Cerebellar nuclear complex (tissue), 1 donor: ENCODE measurements at regions not wholly inside any gene's neighbourhood (a gene's known extent, or its start where the extent isn't known, plus 50 kb on each side); places are given as distances from the start of the nearest gene placed in this dataset.
"Not testable (repeated sequence)": the region's sequence is repeated elsewhere in the genome, so short reads cannot be mapped to it uniquely, and the experiment has no call there.

Experiments
- DNase-seq, 2 experiments: peaks; one replicate each; lab custom pipeline; 2025; lab: John Stamatoyannopoulos, UW

DNA sequence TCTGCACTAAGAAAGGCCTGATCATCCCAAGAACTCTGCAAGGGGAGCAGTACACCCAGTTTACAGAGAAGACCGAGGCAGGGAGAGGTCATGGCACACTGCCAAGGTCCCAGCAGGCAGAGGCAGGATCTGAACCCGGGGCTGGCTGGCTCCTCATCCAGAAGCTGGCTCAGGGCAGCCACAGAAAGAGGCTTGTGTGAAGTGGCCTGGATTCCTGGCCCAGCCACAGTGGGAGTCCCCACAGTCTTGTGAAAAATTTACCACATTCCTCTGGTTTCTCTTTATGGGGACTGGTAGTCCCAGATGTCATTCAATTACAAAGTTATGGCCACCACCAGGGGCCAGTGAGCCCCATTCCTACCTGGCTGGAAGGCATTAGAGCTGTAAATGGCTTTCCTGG, 440.5 kb downstream of the MIAT start:
- no peak for DNase-seq

DNA sequence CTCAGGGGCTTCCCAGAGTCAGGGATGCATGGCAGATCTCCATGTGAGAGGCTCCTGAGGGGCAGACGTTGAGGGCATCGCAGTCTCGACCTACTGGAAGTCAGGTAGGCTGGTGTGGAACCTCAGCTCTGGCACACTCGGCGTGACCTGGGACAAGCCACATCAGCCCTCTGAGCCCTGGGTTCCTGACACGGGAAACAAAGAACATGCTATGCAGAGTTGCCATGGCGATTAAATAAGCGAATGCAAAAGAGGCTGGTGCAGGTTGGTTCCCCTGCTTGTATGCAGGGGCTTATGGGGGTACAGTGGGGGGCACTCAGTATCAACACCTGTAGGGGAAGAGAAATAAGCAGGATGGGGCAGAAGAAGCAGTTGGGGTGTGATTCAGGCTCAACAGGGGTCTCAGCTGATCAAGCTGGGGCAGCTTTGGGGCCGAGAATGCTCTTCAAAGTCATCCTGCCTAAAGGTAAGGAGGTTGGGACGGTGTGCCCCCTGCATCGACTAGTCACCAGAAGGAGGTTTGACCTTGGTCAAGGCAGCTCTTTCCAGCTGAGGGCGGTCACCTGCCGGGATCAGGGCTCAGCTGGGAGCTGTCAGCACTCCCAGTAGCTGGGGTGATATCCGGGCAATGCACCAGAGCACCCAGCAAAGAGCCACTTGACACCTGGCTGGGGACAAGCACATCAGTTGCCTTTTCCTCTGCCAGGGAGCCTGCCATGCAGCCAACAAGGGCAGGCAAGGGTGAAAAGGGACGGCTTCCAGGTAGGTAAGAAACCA, 442.7 kb downstream of the MIAT start:
- no peak for DNase-seq

DNA sequence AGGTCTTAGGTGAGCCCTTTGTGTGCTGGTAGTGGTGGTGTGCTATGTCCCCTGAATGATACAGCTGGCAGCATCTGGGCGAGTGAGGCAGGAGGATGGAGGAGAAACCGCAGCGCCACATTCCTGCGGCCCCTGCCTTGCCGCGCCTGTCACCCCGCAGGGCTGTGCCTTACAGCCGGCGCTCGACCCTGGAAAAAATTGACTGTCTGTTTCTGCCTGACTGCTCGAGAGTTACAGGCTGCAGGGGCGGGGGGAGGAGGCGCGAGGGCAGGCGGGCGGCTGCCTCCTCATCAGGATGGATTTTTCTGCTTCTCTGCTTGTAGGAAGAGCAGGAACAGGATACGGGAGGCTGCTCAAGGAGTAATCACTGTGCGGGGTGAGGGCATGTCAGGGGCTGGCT, 443.4 kb downstream of the MIAT start:
- no peak for DNase-seq

DNA sequence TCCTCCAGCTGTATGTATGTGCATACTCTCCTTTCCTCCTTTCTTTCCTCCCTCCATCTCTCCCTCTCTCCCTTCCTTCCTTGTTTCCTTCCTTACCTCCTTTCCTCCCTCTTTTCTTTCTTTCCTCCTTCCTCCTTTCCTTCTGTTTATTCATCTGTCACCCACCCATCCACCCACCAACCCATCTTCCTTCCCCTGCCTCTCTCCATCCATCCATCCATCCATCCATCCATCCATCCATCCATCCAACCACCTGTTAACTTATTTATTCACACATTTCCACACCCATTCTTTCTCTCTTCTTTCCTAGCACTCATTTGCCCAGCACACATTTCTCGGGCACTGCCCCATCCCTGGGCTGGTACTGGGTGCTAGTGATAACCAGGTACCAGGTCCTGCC, 443.9 kb downstream of the MIAT start:
- DNase-seq, result no peak

DNA sequence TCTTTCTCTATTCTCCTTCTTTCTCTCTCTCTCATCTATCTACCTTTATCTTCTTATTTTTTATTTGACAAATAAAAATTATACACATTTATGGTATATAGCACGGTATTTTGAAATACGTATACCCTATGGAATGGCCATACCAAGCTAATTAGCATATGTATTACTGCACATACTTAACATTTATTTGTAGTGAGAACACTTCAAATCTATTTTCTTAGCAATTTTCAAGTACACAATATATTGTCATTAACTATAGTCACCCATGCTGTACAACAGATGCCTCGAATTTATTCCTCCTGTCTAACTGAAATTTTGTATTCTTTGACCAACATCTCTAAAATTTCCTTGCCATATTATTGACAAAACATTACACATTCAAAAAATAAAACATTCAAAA, 447.1 kb downstream of the MIAT start:
- DNase-seq, result no peak

DNA sequence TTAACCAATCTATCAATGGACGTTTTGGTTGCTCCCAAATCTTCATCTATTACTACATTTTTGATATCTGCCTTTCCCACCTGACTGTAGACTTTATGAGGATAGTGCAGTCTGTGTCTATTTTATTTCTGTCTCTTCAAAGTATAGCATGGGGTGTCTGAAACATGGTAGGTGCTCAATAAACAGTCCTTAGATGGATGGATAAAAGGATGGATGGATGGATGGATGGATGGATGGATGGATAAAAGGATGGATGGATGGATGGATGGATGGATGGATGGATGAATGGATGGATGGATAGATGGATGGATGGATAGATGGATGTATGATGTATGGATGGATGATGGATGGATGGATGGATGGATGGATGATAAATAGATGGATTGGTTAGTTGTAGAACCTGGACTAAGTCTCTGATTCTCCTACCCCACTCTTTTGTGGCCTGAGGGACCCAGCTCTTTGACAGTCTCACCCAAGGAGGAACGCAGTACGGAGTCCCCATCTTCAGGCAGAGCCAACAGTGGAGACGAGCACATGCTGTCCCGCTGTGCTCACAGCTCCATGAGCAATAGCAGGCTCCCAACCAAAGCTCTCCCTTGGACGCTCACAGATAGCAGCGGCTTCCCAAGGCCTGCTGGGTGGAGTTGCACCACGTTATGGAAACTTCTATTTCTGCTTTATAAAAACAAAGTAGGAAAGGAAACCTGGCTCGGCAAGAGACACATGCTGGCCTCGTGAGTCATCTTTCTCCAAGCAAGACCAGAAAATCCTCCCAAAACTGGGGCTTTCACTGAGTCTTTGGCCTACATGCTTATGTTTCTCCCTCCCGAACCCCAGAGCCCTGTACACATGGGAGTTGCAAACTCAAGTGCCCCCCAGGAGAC, 448.0 kb downstream of the MIAT start:
- no peak for DNase-seq

DNA sequence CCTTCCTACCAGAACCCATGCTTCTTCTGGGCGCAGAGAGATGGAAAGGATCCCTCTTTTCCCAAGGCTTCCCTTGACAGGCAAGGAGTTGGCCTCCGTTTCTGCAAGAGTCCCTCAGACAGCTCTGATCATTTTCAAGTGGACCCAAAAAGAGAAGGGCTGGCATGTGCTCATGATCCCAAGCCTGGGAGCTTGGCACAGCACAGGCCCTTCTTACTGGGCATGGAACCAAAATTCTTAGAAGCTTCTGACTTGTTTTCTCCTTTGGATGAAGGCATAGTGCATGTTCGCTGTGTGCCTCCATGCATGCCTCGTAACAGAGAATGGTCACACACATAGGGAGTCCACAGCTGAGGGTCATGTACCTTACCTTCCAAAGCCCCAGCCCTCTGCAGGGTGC, 449.6 kb downstream of the MIAT start:
- DNase-seq, result no peak

DNA sequence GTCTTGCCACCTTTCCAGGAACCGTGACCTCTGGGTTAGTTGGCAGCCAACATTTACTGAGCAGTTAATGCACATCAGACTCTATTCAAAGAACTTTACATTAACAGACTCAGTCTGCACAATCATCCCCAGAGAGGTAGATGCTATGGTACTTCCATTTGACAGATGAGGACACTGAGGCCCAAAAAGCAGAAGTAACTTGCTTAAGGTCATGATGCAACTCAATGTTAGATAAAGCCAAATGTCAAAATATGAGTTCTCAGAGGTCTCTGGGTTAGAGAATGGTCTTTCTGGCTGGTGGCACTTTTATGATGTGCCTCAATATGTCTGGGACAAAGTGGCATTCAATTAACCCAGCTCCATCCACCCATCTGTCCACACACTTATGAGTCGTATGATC, 450.0 kb downstream of the MIAT start:
- no peak for DNase-seq

DNA sequence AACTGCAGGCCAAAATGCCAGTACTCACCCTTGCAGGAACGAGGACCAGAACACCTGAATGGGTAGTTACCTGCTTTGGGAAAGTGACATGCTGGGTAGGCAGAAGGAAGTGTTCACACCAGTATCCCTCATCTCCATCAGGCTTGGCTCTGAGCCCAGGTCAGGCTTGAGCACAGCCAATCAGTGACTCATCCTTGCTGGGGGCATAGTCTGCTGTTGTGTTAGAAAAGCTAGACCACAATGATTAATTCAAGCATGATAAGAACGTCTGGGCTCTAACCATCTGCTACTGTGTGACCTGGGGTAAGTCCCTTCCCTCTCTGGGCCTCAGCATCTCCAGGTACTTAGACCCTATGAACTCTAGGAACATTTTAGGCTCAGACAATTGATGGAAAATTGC, 450.4 kb downstream of the MIAT start:
- DNase-seq, result no peak

DNA sequence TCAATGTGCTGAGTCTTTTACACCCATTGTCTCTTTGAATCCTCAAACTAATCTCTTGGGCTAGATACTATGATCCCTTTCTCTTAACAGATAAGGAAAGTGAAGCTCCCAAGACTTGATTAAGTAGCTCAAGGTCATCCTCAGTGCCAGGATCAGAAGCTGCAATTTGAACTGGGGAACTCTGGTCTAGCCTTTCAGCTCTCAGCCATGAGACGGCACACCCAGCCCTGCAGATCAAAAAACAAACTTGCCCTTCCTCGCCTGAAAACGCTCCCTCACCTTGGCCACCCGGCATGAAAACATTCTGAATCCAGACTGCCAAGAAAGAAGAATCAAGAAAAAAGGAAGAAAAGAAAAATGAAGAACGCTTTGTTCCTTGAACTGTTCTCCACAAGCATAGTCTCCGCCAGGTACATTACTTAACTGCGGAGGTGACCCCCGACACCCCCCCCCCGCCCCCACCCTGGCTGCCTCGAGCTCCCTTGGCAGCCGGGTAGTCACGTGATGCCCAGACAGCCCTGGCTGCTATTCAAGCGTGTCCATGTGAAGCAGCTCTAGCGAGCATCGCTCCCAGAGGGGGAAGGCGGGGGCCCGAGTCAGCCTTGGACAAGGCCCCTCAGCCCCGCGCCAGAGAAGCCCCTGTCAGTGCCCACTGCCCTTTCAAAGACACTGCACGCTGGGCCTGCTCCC, 451.2 kb downstream of the MIAT start:
- no peak for DNase-seq

DNA sequence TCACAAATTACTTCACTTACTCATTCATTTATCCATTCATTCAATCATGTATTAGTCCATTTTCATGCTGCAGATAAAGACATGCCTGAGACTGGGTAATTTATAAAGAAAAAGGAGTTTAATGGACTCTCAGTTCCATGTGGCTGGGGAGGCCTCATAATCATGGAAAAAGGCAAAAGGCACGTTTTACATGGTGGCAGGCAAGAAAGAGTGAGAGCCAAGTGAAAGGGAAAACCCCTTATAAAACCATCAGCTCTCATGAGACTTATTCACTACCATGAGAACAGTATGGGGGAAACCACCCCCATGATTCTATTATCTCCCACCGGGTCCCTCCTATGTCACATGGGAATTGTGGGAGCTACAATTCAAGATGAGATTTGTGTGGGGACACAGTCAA, 452.0 kb downstream of the MIAT start:
- DNase-seq, result not testable (repeated sequence)

DNA sequence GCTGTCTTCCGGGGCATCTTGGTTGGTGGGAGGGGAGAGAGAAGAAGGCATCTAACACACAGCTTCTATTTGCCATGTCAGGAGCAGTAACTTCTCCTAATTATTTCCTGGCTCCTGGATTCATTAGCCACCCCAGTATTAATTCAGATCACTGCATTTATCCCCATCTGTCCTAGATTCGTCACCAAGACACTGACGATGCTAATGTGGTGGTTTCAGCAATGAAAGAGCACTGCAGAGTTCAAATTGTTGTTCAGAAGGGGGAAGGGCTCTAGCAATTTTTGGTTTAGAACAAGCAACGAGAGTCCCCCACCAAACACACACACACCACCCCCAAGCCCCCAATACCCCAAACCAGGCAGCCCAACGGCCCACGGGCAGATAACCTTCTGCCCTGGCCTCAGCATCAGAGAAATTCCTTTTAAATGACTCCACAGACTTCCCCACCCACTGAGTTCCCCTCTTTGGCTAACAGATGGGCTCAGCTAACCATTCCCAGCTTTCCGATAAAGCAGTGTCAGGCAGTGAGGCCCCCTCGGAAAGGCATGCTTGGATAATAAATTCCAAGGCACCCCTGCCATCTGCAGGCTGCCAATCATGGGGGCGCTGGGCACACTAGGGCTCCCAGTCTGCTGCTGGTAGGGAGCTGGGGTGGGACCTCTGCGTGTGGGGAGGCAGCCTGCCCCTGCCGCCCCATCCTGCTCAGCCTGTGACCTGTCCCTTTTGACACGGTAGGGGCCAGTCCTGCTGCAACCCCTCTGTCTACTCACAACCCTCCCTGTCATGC, 453.5 kb downstream of the MIAT start:
- DNase-seq, result no peak

DNA sequence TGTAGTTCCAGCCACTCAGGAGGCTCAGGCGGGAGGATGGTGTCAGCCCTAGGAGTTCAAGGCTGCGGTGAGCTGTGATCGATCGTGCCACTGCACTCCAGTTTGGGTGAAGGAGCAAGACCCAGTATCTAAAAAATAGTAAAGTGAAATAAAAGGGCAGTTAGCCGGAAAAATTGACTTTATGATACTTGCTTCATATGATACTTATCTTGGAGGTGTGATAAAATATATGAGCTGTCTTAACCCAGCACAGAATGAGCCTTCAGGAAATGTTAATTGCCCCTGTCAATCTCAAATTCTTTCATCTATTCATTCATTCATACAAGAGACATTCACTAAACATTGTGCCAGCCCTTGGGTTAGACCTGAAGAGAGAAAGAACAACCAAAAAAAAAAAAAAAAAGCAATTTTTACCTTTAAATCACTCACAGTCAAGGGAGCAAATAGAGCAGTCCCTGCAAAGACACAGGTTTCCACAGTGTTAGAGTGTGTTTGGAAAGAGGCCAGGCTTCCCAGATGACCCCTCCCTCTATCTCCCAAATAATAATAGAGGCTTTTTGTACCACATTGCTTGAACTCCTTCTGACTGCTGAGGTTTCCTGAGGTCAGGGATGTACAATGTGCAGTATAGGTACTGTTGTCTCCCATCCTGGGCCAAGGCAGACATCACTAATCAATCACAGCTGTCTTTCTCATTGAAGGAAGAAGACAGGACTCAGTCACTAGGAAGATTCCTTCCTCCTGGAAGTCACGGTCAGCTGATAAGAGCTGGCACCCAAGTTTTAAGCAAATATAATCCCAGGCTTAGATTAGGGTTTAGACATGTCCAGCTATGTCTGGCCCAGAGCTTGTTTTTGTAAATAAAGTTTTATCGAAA, 454.6 kb downstream of the MIAT start:
- no peak for DNase-seq

DNA sequence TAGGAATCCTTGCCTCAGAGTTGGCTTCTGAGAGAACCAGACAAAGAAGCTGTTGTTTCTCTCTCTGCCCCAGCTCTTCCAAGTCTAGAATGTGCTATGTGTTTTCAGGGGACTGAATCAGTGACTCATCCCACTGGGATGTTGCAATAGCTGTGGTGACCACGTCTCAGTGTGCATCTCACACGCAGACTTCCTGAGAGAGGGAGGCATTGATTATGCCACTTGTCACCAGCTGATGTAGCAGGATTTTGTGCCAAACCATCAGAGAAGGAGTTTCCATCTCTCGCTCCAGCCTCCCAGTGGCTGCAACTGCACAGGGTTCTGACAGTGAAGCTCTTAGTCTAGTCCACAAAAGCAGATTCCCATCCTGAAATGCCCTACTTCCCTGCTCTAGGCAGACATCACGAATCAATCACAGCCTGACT, 455.8 kb downstream of the MIAT start:
- no peak for DNase-seq

DNA sequence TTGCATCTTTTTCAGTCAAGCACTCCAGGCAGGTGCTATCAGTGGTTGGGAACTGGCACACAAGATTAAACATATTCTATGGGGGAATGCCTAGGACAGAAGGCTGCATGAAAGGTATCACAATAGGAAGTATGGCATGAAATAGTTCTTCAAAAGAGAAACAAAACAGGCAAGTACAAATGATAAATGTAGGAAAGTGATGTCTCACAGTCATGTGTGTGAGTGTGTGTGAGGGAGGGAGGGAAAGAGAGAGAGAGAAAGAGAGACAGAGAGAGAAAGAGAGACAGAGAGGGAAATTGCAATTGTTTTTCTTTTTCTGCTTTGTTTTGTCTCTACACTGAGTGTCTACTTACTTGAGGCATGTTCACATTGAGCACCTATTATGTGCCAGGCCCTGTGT, 456.3 kb downstream of the MIAT start:
- no peak for DNase-seq

DNA sequence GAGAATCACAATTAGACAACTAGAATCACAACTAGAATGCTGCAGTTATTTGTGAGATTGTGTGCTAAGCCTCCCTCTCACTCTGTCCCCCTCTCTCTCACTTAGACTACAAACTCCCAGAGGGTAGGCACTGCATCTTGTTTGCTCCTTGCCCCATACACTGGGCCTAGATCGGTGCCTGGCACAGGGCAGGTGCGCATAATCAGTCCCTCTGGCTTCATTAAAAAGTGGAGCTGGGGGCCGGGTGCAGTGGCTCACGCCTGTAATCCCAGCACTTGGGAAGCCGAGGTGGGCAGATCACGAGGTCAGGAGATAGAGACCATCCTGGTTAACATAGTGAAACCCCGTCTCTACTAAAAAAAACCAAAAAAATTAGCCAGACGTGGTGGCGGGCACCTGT, 456.8 kb downstream of the MIAT start:
- no peak for DNase-seq

DNA sequence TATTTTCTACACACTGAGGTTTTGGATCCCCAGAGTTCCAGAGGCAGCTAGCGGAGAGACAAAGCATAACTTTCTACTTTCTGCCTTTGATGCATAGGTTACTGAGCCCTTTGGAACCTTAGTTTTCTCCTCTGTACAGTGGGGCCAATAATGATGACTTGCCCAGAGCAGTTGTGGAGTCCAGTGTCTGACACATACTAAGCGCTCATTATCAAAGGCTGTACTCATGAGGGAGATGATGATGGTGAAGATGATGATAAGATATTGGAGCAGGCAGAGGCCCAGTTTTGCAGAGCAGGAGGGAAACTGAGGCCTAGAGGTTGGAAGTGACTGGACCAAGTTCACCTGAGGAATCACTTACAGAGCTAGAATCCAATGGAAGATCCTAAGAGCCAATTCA, 458.0 kb downstream of the MIAT start:
- DNase-seq, result no peak

DNA sequence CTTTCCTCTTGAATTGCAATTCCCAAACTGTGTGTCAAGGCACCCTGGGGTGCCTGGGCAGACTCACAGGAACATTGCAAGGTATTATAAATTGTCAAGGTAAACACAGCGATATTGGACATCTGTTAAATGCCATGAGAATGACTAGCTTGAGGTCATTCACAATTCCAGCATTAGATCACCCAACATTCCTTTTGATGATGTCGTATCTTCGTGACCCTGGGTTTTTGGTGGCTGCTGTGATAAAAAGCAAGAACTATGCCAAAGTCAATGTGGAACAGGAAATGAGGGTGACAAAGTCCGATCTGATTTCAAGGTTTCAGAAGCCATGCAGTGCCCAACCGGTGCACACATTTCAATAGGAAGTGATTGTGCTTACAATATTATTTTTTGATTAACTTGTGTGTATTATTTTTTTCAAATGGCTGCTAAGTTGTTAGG, 458.4 kb downstream of the MIAT start:
- no peak for DNase-seq

DNA sequence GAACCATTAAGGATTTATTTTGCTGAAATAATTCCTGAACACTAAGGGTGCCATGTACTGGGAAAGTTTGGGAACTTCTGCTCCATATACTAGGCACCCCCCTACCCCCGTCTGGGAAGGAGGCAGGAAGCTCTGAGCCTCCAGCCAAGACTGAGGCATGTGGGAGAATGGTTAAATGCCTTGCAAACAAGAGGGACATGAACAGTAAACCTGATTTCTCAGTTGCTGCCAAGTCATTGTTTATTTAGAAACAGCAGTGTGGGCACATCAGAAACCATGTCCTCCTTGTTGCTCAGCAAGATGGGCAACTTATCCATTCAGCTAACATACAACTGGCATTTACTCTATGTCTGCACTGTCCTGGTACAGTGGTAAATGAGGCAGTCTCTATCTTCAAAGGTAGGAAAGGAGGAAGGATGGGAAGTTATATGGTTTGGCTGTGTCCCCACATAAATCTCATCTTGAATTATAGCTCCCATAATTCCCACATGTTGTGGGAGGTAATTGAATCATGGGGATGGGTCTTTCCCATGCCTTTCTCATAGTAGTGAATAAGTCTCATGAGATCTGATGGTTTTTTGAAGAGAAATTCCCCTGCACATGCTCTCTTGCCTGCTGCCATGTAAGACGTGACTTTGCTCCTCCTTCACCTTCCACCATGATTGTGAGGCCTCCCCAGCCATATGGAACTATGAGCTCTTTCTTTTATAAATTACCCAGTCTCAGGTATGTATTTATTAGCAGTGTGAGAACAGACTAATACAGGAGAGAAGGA, 459.1 kb downstream of the MIAT start:
- DNase-seq, result no peak

DNA sequence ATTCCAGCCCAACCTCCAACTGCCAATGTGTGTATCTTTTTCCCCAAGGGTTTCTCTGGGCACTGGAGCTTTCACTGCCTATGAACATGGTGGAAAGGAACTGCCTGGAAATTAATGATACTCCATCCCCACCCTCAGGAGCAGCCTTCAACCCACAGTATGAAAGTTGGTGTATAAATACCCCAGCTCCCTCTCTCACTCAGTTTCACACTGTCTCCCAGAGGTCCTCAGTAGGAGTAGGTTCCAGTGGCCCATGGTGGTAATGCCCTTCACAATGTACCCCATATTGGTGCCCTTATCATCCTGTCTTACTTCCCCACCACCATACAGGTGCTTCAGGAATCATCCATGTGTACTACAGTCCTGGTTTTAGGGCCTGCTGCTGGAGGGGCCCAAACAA, 462.6 kb downstream of the MIAT start:
- no peak for DNase-seq
